H9 (cell line): ENCODE measurements at regions not wholly inside any gene's neighbourhood (a gene's known extent, or its start where the extent isn't known, plus 50 kb on each side); places are given as distances from the start of the nearest gene placed in this dataset.
A peak's percentile ranks its signal among the peaks of the same experiment; 100 is the strongest.

Experiments
- DNase-seq: peaks from one replicate; pipeline ENCODE4 v3.0.0-alpha.2; 2017
- H2AFZ ChIP-seq: one replicate; pipeline ENCODE4 v1.6.1; 2013; ENCODE audit warnings: mild to moderate bottlenecking, low read length, control low read depth, moderate library complexity
- H2AK5ac ChIP-seq: 2 replicates; pipeline ENCODE4 v1.6.1; 2013; ENCODE audit warnings: low read length, control low read depth, mixed read lengths; ENCODE audit not compliant: insufficient read length
- H2BK120ac ChIP-seq: one replicate; pipeline ENCODE4 v1.6.1; 2013; ENCODE audit warnings: low read depth, mild to moderate bottlenecking, low read length, control low read depth, inconsistent platforms; ENCODE audit not compliant: poor library complexity, severe bottlenecking
- H2BK12ac ChIP-seq: 2 replicates; pipeline ENCODE4 v1.6.1; 2013; ENCODE audit warnings: low read length, control low read depth, mixed read lengths, low read depth; ENCODE audit not compliant: insufficient read length
- H2BK15ac ChIP-seq: 2 replicates; pipeline ENCODE4 v1.6.1; 2013; ENCODE audit warnings: low read depth, low read length, control low read depth
- H2BK20ac ChIP-seq: one replicate; pipeline ENCODE4 v1.6.1; 2013; ENCODE audit warnings: low read depth, mild to moderate bottlenecking, low read length, control low read depth, inconsistent platforms; ENCODE audit not compliant: poor library complexity, severe bottlenecking
- H2BK5ac ChIP-seq: 2 replicates; pipeline ENCODE4 v1.6.1; 2013; ENCODE audit warnings: low read length, control low read depth, mixed read lengths; ENCODE audit not compliant: insufficient read length
- H3K14ac ChIP-seq: 2 replicates; pipeline ENCODE4 v1.6.1; 2013; ENCODE audit warnings: low read length, control low read depth; ENCODE audit not compliant: insufficient read depth
- H3K18ac ChIP-seq: 2 replicates; pipeline ENCODE4 v1.6.1; 2013; ENCODE audit warnings: low read depth, mild to moderate bottlenecking, mixed read lengths, low read length, control low read depth; ENCODE audit not compliant: insufficient read length
- H3K23ac ChIP-seq: 2 replicates; pipeline ENCODE4 v1.6.1; 2013; ENCODE audit warnings: low read length, control low read depth, mixed read lengths, low read depth; ENCODE audit not compliant: insufficient read length
- H3K23me2 ChIP-seq: 2 replicates; pipeline ENCODE4 v1.6.1; 2013; ENCODE audit warnings: low read depth, mild to moderate bottlenecking, mixed read lengths, low read length, control low read depth; ENCODE audit not compliant: insufficient read length, poor library complexity, severe bottlenecking
- H3K27ac ChIP-seq: 2 replicates; pipeline ENCODE4 v1.5.1; 2013; ENCODE audit warnings: low read length, control low read depth, mixed read lengths, low read depth; ENCODE audit not compliant: insufficient read length
- H3K27me3 ChIP-seq: 2 replicates; pipeline ENCODE4 v1.6.1; 2013; ENCODE audit warnings: low read length, control low read depth, inconsistent platforms; ENCODE audit not compliant: insufficient read depth
- H3K4ac ChIP-seq: 2 replicates; pipeline ENCODE4 v1.6.1; 2013; ENCODE audit warnings: low read depth, mild to moderate bottlenecking, control low read depth, inconsistent platforms, low read length, moderate library complexity
- H3K4me1 ChIP-seq: 2 replicates; pipeline ENCODE4 v1.6.1; 2013; ENCODE audit warnings: low read length, control low read depth, inconsistent platforms; ENCODE audit not compliant: insufficient read depth
- H3K4me2 ChIP-seq: 2 replicates; pipeline ENCODE4 v1.6.1; 2013; ENCODE audit warnings: low read length, control low read depth, mixed read lengths; ENCODE audit not compliant: insufficient read length, insufficient read depth
- H3K56ac ChIP-seq: 2 replicates; pipeline ENCODE4 v1.6.1; 2013; ENCODE audit warnings: low read depth, mild to moderate bottlenecking, mixed read lengths, low read length, control low read depth; ENCODE audit not compliant: insufficient read length
- H3K79me1 ChIP-seq: 2 replicates; pipeline ENCODE4 v1.6.1; 2013; ENCODE audit warnings: low read depth, mild to moderate bottlenecking, moderate library complexity, low read length, control low read depth, inconsistent platforms; ENCODE audit not compliant: insufficient read depth, poor library complexity, severe bottlenecking
- H3K79me2 ChIP-seq: 2 replicates; pipeline ENCODE4 v1.6.1; 2013; ENCODE audit warnings: low read length, control low read depth, inconsistent platforms; ENCODE audit not compliant: insufficient read depth
- H3K9ac ChIP-seq: 2 replicates; pipeline ENCODE4 v1.6.1; 2013; ENCODE audit warnings: low read length, control low read depth, mixed read lengths; ENCODE audit not compliant: insufficient read length; ENCODE audit errors: extremely low read depth
- H3K9me3 ChIP-seq: one replicate; pipeline ENCODE4 v1.6.1; 2013; ENCODE audit warnings: low read depth, low read length, inconsistent platforms; ENCODE audit not compliant: control insufficient read depth
- H3T11ph ChIP-seq: one replicate; pipeline ENCODE4 v1.6.1; 2013; ENCODE audit warnings: mild to moderate bottlenecking, low read length, control low read depth, inconsistent platforms
- H4K20me1 ChIP-seq: one replicate; pipeline ENCODE4 v1.6.1; 2013; ENCODE audit not compliant: control insufficient read depth, insufficient read length, insufficient read depth
- H4K5ac ChIP-seq: 2 replicates; pipeline ENCODE4 v1.6.1; 2013; ENCODE audit warnings: low read depth, mild to moderate bottlenecking, mixed read lengths, low read length, control low read depth; ENCODE audit not compliant: insufficient read length
- H4K8ac ChIP-seq: replicated peaks from 2 replicates; pipeline ENCODE4 v1.6.1; 2013; ENCODE audit warnings: low read length, control low read depth, mixed read lengths, low read depth; ENCODE audit not compliant: insufficient read length
- H4K91ac ChIP-seq: 2 replicates; pipeline ENCODE4 v1.6.1; 2013; ENCODE audit warnings: low read depth, mild to moderate bottlenecking, moderate library complexity, mixed read lengths, low read length, control low read depth; ENCODE audit not compliant: insufficient read length
- H3K27ac Mint-ChIP-seq, 3 experiments: 2 replicates in 2 of 3; 3 replicates in 1 of 3; pipeline ENCODE4 v1.8.0; 2020 to 2021; ENCODE audit warnings: mixed read lengths in 3 of 3, mild to moderate bottlenecking in 1 of 3, moderate library complexity in 1 of 3
- H3K27me3 Mint-ChIP-seq: 2 replicates; pipeline ENCODE4 v1.8.0; 2021; ENCODE audit warnings: low read depth, mild to moderate bottlenecking, moderate library complexity, mixed read lengths
- H3K36me3 Mint-ChIP-seq, 3 experiments: 2 replicates in 2 of 3; 3 replicates in 1 of 3; pipeline ENCODE4 v1.8.0; 2020 to 2021; ENCODE audit warnings: low read depth in 3 of 3, mixed read lengths in 3 of 3; ENCODE audit not compliant: insufficient read depth in 1 of 3
- H3K4me1 Mint-ChIP-seq, 2 experiments: 2 replicates each; pipeline ENCODE4 v1.8.0; 2020; ENCODE audit warnings: mixed read lengths in 2 of 2
- H3K4me3 Mint-ChIP-seq, 2 experiments: 2 replicates in 1 of 2; 3 replicates in 1 of 2; pipeline ENCODE4 v1.8.0; 2020 to 2021; ENCODE audit warnings: mild to moderate bottlenecking in 2 of 2, mixed read lengths in 2 of 2, moderate library complexity in 1 of 2
- H3K9me3 Mint-ChIP-seq, 2 experiments: 2 replicates in 1 of 2; 3 replicates in 1 of 2; pipeline ENCODE4 v1.8.0; 2020; ENCODE audit warnings: mild to moderate bottlenecking in 2 of 2, mixed read lengths in 2 of 2, moderate library complexity in 1 of 2
- CTCF ChIP-seq: fragments of 200-600 bp; sonication (generic); conservative IDR thresholded peaks from 3 replicates; pipeline ENCODE4 v1.8.0; 2021; ENCODE audit warnings: antibody characterized with exemption, mild to moderate bottlenecking
- WGBS: extraction: QIAGEN DNeasy Blood & Tissue Kit; methylation state at CpG from one replicate; pipeline ENCODE4 v1.1.7; 2013; ENCODE audit warnings: missing lambda C conversion rate, low lambda C conversion rate, mixed read lengths; ENCODE audit not compliant: insufficient read length; ENCODE audit errors: extremely low coverage; 5-methylcytosine and 5-hydroxymethylcytosine counted together

GRCh38 chr18:8989855-8990254, 112.6 kb upstream of the NDUFV2 start:
- Histone ChIP-seq H4K20me1 (no peaks in the 10 kb centered on the region), H3K9ac (no peak overlapping the region), H3K14ac (no peak overlapping the region), H2BK20ac (no peak overlapping the region), H4K91ac (no peak overlapping the region), H3K79me1 (no peaks in the 10 kb centered on the region), H3K18ac (no peak overlapping the region), H3K23me2 (no peaks in the 10 kb centered on the region), H2BK12ac (no peak overlapping the region), H2AK5ac (no peak overlapping the region), H2AFZ (no peak overlapping the region), H4K5ac (no peak overlapping the region), H3K9me3 (no peaks in the 10 kb centered on the region), H2BK120ac (no peak overlapping the region), H4K8ac (no peak overlapping the region), H3K23ac (no peak overlapping the region), H3K4ac (no peak overlapping the region), H3K4me1 (no peaks in the 10 kb centered on the region), H3K56ac (no peak overlapping the region), H3K4me2 (no peak overlapping the region), H2BK15ac (no peak overlapping the region), H3K79me2 (no peaks in the 10 kb centered on the region), H2BK5ac (no peak overlapping the region), H3K27ac (no peak overlapping the region), H3T11ph (no peak overlapping the region), H3K27me3 (no peaks in the 10 kb centered on the region)
- H3K4me3 Mint-ChIP-seq = no peak overlapping the region
- no peaks in the 10 kb centered on the region for H3K36me3 Mint-ChIP-seq
- no peaks in the 10 kb centered on the region for H3K27me3 Mint-ChIP-seq
- H3K27ac Mint-ChIP-seq = 0 out of 7 replicates have a peak overlapping the region, but pooled peaks of 2 of the 3 experiments have one; percentile 3 to 18
- TF ChIP-seq CTCF = no peak
- no CpG with 5 or more reads among the region's 10 CpGs for WGBS
- no peaks in the 10 kb centered on the region for H3K9me3 Mint-ChIP-seq
- DNase-seq = no peak
- peaks cover 6 to 16% of the 10 kb centered on the region in 2 experiments for H3K4me1 Mint-ChIP-seq
